ENCODE measurements at regions not wholly inside any gene's neighbourhood (a gene's known extent, or its start where the extent isn't known, plus 50 kb on each side); places are given as distances from the start of the nearest gene placed in this dataset.

DNA sequence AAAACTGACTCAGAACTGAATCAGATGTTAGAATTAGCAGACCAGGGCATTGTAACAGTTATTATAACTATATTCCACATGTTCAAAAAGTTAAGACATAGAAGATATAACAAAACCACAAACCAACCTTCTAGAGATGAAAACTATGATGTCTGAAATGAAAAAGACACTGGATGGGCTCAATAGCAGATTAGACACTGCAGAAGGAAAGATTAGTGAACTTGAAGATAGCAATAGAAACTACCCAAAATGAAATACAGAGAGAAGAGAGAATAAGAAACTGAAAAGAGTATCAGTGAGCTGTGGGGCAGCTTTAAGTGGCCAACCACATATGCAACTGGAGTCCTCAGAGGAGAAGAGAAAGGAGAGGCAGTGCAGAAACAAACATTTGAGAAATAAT, 132.0 kb upstream of the ATP2B2 start:
- TF ChIP-seq EZH2 (IDR thresholded peaks at IDR 0.05; ENCODE audit: borderline replicate concordance, low read depth, low read length, severe bottlenecking) = no peak
- no peak for TF ChIP-seq CTCF (IDR thresholded peaks at IDR 0.05; ENCODE audit: borderline replicate concordance, extremely low read depth, low read length, poor library complexity, severe bottlenecking)
